Body of pancreas (tissue), 4 donors: ENCODE measurements at regions not wholly inside any gene's neighbourhood (a gene's known extent, or its start where the extent isn't known, plus 50 kb on each side); places are given as distances from the start of the nearest gene placed in this dataset.

ENCODE experiments used
- CTCF ChIP-seq, 7 experiments: fragments of 450-650 bp in 4 of 7; fragments of 200-600 bp in 3 of 7; sonication (generic) in 3 of 7; IDR thresholded peaks; one replicate each; pipeline ENCODE4 v1.5.1; 2016 to 2019; ENCODE audit warnings: antibody characterized with exemption in 7 of 7
- POLR2A ChIP-seq, 3 donors: fragments of 450-650 bp; IDR thresholded peaks; one replicate each; pipeline ENCODE4 v1.6.1; 2016; ENCODE audit warnings: antibody characterized with exemption in 3 of 3, mild to moderate bottlenecking in 2 of 3

- TF ChIP-seq CTCF (IDR thresholded peaks at IDR 0.05) = no peak
- no peak for TF ChIP-seq POLR2A (IDR thresholded peaks at IDR 0.05)
These were observed 584.0 kb upstream of the MKI67 start for GRCh38 chr10:128710098-128710797.
